ENCODE measurements at regions not wholly inside any gene's neighbourhood (a gene's known extent, or its start where the extent isn't known, plus 50 kb on each side); places are given as distances from the start of the nearest gene placed in this dataset.

DNA sequence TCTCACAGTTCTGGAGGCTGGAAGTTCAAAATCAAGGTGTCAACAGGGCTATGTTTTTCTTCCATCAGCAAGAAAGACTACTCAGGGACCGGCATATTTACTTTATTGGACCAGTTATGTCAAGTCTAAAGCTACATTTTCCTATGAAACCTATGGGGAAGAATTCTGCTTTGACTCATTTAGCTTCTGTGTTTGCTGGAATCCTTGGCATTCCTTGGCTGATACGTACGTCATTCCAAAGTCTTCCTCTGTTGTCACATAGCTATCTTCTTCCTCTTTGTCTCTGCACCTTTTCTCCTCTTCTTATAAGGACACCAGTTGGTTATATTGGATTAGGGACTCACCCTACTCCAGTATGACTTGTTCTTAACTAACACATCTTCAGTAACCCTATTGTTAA lies 137.4 kb upstream of the FBXO11 start:
- H3K9me2 ChIP-seq (ENCODE audit: insufficient read depth), result peaks cover 4% of the 10 kb centered on the region; the same call in 1 of the 2 replicates
- no peak overlapping the region for H3K9ac ChIP-seq (ENCODE audit: low read length)
- H3K27me3 ChIP-seq (ENCODE audit: insufficient read depth, low read length), result no peaks in the 10 kb centered on the region
- no peak overlapping the region for H2AFZ ChIP-seq (ENCODE audit: low read depth, low read length, poor library complexity, severe bottlenecking)
- 0 out of 4 replicates have a peak, but pooled peaks cover 0 to 4% of the 10 kb centered on the region in 2 experiments for H3K4me1 ChIP-seq (ENCODE audit: control insufficient read depth in 1 of 2, insufficient read depth in 2 of 2, low read length in 2 of 2)
- no peaks in the 10 kb centered on the region for H3K9me3 ChIP-seq (ENCODE audit: control insufficient read depth in 1 of 2, insufficient read depth in 1 of 2, low read depth in 1 of 2, low read length in 2 of 2)
- RAD21 ChIA-PET (ENCODE audit: low non-redundant PET in 1 of 2, low total read pairs in 2 of 2, uncharacterized antibody in 2 of 2, unreplicated experiment in 2 of 2), result no interaction called here
- ATAC-seq (no peak), DNase-seq (ENCODE audit: low read depth, low spot score) (no peak)
- intact Hi-C loops (cut with micrococcal nuclease), result no loop called here
- no peaks in the 10 kb centered on the region for H3K79me2 ChIP-seq (ENCODE audit: insufficient read depth, low read length)
- POLR2A ChIA-PET, result no interaction called here
- CTCF ChIA-PET, result no interaction called here
- no peak overlapping the region for H3K27ac ChIP-seq (ENCODE audit: low read depth, low read length)
- H3K4me3 ChIP-seq (replicated peaks in 1 of 2; ENCODE audit: low read depth in 1 of 2, low read length in 2 of 2), result no peak overlapping the region
- no TSS peak for BruUV-seq (replicated peaks)
- H3K4me2 ChIP-seq (ENCODE audit: low read length), result no peak overlapping the region
- no peaks in the 10 kb centered on the region for H4K20me1 ChIP-seq (ENCODE audit: insufficient read depth)
- TF ChIP-seq TCF7L2 (IDR thresholded peaks at IDR 0.05; ENCODE audit: borderline replicate concordance, extremely low read depth, insufficient read depth, insufficient read length), result no peak
- TF ChIP-seq FOSL1 (IDR thresholded peaks at IDR 0.05; ENCODE audit: low read depth), result no peak
- no peak for TF ChIP-seq YY1 (IDR thresholded peaks at IDR 0.05; ENCODE audit: extremely low read depth, insufficient replicate concordance, low read depth, low read length)
- TF ChIP-seq POLR2A (IDR thresholded peaks at IDR 0.05; ENCODE audit: borderline replicate concordance, extremely low read depth, insufficient read depth, insufficient read length), result no peak
- no peak for TF ChIP-seq POLR2AphosphoS5 (IDR thresholded peaks at IDR 0.05; ENCODE audit: low read depth, low read length)
- TF ChIP-seq, protein P1, sequence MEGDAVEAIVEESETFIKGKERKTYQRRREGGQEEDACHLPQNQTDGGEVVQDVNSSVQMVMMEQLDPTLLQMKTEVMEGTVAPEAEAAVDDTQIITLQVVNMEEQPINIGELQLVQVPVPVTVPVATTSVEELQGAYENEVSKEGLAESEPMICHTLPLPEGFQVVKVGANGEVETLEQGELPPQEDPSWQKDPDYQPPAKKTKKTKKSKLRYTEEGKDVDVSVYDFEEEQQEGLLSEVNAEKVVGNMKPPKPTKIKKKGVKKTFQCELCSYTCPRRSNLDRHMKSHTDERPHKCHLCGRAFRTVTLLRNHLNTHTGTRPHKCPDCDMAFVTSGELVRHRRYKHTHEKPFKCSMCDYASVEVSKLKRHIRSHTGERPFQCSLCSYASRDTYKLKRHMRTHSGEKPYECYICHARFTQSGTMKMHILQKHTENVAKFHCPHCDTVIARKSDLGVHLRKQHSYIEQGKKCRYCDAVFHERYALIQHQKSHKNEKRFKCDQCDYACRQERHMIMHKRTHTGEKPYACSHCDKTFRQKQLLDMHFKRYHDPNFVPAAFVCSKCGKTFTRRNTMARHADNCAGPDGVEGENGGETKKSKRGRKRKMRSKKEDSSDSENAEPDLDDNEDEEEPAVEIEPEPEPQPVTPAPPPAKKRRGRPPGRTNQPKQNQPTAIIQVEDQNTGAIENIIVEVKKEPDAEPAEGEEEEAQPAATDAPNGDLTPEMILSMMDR (IDR thresholded peaks at IDR 0.05 in 2 of 3, conservative IDR thresholded peaks at IDR 0.05 in 1 of 3; ENCODE audit: borderline replicate concordance in 1 of 3, insufficient read depth in 1 of 3, low read depth in 2 of 3, low read length in 2 of 3), result no peak
- TF ChIP-seq EZH2phosphoT487 (IDR thresholded peaks at IDR 0.05; ENCODE audit: borderline replicate concordance), result no peak
- TF ChIP-seq RAD21 (IDR thresholded peaks at IDR 0.05; ENCODE audit: low read depth), result no peak
- TF ChIP-seq JUND (IDR thresholded peaks at IDR 0.05), result no peak
- no peak for TF ChIP-seq ZFX (IDR thresholded peaks at IDR 0.05)
- TF ChIP-seq, protein P2, sequence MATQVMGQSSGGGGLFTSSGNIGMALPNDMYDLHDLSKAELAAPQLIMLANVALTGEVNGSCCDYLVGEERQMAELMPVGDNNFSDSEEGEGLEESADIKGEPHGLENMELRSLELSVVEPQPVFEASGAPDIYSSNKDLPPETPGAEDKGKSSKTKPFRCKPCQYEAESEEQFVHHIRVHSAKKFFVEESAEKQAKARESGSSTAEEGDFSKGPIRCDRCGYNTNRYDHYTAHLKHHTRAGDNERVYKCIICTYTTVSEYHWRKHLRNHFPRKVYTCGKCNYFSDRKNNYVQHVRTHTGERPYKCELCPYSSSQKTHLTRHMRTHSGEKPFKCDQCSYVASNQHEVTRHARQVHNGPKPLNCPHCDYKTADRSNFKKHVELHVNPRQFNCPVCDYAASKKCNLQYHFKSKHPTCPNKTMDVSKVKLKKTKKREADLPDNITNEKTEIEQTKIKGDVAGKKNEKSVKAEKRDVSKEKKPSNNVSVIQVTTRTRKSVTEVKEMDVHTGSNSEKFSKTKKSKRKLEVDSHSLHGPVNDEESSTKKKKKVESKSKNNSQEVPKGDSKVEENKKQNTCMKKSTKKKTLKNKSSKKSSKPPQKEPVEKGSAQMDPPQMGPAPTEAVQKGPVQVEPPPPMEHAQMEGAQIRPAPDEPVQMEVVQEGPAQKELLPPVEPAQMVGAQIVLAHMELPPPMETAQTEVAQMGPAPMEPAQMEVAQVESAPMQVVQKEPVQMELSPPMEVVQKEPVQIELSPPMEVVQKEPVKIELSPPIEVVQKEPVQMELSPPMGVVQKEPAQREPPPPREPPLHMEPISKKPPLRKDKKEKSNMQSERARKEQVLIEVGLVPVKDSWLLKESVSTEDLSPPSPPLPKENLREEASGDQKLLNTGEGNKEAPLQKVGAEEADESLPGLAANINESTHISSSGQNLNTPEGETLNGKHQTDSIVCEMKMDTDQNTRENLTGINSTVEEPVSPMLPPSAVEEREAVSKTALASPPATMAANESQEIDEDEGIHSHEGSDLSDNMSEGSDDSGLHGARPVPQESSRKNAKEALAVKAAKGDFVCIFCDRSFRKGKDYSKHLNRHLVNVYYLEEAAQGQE (IDR thresholded peaks at IDR 0.05; ENCODE audit: low read depth), result no peak
- TF ChIP-seq EZH2 (IDR thresholded peaks at IDR 0.05), result no peak
- TF ChIP-seq, protein P3, sequence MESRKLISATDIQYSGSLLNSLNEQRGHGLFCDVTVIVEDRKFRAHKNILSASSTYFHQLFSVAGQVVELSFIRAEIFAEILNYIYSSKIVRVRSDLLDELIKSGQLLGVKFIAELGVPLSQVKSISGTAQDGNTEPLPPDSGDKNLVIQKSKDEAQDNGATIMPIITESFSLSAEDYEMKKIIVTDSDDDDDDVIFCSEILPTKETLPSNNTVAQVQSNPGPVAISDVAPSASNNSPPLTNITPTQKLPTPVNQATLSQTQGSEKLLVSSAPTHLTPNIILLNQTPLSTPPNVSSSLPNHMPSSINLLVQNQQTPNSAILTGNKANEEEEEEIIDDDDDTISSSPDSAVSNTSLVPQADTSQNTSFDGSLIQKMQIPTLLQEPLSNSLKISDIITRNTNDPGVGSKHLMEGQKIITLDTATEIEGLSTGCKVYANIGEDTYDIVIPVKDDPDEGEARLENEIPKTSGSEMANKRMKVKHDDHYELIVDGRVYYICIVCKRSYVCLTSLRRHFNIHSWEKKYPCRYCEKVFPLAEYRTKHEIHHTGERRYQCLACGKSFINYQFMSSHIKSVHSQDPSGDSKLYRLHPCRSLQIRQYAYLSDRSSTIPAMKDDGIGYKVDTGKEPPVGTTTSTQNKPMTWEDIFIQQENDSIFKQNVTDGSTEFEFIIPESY (IDR thresholded peaks at IDR 0.05; ENCODE audit: extremely low read depth, insufficient replicate concordance, low read length), result no peak
- TF ChIP-seq, protein P4, sequence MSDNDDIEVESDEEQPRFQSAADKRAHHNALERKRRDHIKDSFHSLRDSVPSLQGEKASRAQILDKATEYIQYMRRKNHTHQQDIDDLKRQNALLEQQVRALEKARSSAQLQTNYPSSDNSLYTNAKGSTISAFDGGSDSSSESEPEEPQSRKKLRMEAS (IDR thresholded peaks at IDR 0.05), result no peak
- TF ChIP-seq ELF1 (IDR thresholded peaks at IDR 0.05; ENCODE audit: borderline replicate concordance, low read depth), result no peak
- no peaks in the 10 kb centered on the region for H3K36me3 ChIP-seq (ENCODE audit: control insufficient read depth in 1 of 2, insufficient read depth in 2 of 2, low read length in 2 of 2)
